Neutrophil (primary cell): ENCODE measurements at regions not wholly inside any gene's neighbourhood (a gene's known extent, or its start where the extent isn't known, plus 50 kb on each side); places are given as distances from the start of the nearest gene placed in this dataset.
"Not testable (repeated sequence)": the region's sequence is repeated elsewhere in the genome, so short reads cannot be mapped to it uniquely, and the experiment has no call there.

Experiments
- H3K27ac ChIP-seq: fragments of 200-600 bp; sonication (generic); 2 replicates; pipeline ENCODE4 v1.5.1; 2016; ENCODE audit warnings: mild to moderate bottlenecking, moderate library complexity
- H3K27me3 ChIP-seq: fragments of 200-600 bp; sonication (generic); 2 replicates; pipeline ENCODE4 v1.6.0; 2016; ENCODE audit warnings: mild to moderate bottlenecking
- H3K36me3 ChIP-seq: fragments of 200-600 bp; sonication (generic); 2 replicates; pipeline ENCODE4 v1.5.1; 2017
- H3K4me1 ChIP-seq, 2 experiments: fragments of 200-600 bp in 1 of 2; sonication (generic) in 1 of 2; 1 replicate in 1 of 2; 2 replicates in 1 of 2; pipeline versions ENCODE4 v1.5.1 to v1.6.1; 2013 to 2016; ENCODE audit warnings: low read depth in 1 of 2, low read length in 1 of 2, mild to moderate bottlenecking in 1 of 2, moderate library complexity in 1 of 2; ENCODE audit not compliant: control insufficient read depth in 1 of 2, insufficient read depth in 1 of 2
- H3K4me3 ChIP-seq, 2 experiments: fragments of 200-600 bp in 1 of 2; sonication (generic) in 1 of 2; 1 replicate in 1 of 2; 2 replicates in 1 of 2; pipeline ENCODE4 v1.5.1; 2013 to 2016; ENCODE audit warnings: low read depth in 1 of 2, low read length in 1 of 2, mild to moderate bottlenecking in 1 of 2, moderate library complexity in 1 of 2
- H3K9me3 ChIP-seq: fragments of 200-600 bp; sonication (generic); 2 replicates; pipeline ENCODE4 v1.5.1; 2016
- TF ChIP-seq, protein P1 (sequence below): fragments of 200-600 bp; sonication (generic); IDR thresholded peaks from 2 replicates; pipeline ENCODE4 v1.5.1; 2016; ENCODE audit warnings: antibody characterized with exemption

DNA sequence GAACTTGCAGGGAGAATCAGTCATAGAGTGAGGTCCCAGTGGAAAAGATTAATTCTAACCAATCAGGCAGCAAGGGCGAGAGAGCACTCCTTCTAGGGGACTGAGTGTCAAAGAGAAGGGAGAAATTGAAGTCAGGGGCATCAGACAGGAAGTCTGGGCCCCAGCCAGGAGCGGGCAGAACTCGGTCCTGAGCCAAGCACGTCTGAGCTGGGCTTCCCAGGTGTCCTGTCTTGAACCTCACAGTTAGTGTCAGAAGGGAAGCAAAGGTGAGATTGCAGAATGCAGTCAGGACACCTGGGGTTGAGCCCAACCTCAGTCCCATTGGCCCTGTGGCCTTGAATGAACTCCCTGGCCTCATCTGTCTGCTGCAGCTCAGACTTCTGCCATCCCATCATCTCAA is 220.9 kb downstream of the SMAD2 start:
- no peaks in the 10 kb centered on the region for H3K4me1 ChIP-seq
- H3K36me3 ChIP-seq: no peaks in the 10 kb centered on the region
- H3K27me3 ChIP-seq: no peaks in the 10 kb centered on the region
- H3K9me3 ChIP-seq: no peaks in the 10 kb centered on the region
- H3K27ac ChIP-seq: no peak overlapping the region
- TF ChIP-seq, protein P1, sequence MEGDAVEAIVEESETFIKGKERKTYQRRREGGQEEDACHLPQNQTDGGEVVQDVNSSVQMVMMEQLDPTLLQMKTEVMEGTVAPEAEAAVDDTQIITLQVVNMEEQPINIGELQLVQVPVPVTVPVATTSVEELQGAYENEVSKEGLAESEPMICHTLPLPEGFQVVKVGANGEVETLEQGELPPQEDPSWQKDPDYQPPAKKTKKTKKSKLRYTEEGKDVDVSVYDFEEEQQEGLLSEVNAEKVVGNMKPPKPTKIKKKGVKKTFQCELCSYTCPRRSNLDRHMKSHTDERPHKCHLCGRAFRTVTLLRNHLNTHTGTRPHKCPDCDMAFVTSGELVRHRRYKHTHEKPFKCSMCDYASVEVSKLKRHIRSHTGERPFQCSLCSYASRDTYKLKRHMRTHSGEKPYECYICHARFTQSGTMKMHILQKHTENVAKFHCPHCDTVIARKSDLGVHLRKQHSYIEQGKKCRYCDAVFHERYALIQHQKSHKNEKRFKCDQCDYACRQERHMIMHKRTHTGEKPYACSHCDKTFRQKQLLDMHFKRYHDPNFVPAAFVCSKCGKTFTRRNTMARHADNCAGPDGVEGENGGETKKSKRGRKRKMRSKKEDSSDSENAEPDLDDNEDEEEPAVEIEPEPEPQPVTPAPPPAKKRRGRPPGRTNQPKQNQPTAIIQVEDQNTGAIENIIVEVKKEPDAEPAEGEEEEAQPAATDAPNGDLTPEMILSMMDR: no peak
- no peak overlapping the region for H3K4me3 ChIP-seq

DNA sequence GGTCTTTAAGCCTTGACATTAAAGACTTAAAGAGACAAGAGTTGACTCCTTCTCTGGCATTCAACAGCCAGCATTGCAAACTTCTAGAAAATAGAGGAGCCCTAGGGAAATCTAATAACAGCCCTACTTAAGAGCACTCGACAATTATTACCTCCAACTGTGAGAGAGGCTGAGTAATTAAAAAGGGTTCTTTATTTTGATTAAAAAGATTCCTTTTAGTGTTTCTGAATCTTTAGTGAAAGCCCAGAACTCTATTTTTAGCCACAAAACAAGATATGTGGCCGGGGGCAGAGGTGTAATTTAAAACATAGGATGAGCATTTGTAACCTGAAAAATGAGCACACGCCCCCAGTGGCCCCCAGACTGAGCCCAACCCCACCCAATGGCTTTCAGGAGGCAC is 222.3 kb downstream of the SMAD2 start:
- TF ChIP-seq, protein P1: no peak
- no peak overlapping the region for H3K27ac ChIP-seq
- H3K4me1 ChIP-seq: no peaks in the 10 kb centered on the region
- H3K9me3 ChIP-seq: no peaks in the 10 kb centered on the region
- no peaks in the 10 kb centered on the region for H3K27me3 ChIP-seq
- no peak overlapping the region for H3K4me3 ChIP-seq
- no peaks in the 10 kb centered on the region for H3K36me3 ChIP-seq

DNA sequence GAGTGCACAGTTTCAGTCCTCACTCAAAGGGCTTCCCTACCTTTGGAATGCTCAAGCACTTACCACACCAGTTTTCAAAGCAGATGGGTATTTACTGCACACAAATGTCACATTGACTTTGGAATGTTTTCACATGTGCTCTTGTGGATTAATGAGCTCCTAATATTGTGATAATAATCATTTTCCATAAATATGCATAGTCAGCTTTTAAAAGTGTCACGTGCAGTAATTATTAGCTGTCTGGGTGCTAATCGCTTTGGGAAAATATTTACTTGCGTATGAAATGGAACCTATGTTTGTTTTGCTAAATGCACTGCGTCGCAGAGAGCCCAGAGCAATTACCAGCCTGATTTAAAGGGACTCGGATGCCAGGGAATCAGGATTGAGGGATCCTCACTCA is 229.3 kb downstream of the SMAD2 start:
- H3K4me3 ChIP-seq: no peak overlapping the region
- no peaks in the 10 kb centered on the region for H3K27me3 ChIP-seq
- TF ChIP-seq, protein P1: no peak
- no peaks in the 10 kb centered on the region for H3K9me3 ChIP-seq
- H3K4me1 ChIP-seq: no peaks in the 10 kb centered on the region
- H3K27ac ChIP-seq: no peak overlapping the region
- H3K36me3 ChIP-seq: no peaks in the 10 kb centered on the region

DNA sequence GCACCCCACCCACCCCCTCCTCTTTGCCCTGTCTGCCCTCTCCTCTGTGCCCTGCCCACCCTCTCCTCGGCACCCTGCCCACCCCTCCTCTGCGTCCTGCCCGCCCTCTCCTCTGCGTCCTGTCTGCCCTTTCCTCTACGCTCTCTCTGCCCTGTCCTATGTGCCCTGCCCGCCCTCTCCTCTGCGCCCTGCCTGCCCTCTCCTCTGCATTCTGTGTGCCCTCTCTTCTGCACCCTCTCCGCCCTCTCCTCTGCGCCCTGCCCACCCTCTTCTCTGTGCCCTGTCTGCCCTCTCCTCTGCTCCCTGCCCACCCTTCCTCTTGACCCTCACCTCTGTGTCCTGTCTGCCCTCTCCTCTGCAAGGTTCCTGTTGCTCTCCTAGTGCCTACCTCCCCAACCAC is 233.6 kb downstream of the SMAD2 start:
- Histone ChIP-seq H3K4me1 (no peaks in the 10 kb centered on the region), H3K36me3 (no peaks in the 10 kb centered on the region), H3K9me3 (no peaks in the 10 kb centered on the region), H3K27ac (no peak overlapping the region), H3K27me3 (peaks cover 8% of the 10 kb centered on the region), H3K4me3 (no peak overlapping the region)
- TF ChIP-seq, protein P1: no peak

DNA sequence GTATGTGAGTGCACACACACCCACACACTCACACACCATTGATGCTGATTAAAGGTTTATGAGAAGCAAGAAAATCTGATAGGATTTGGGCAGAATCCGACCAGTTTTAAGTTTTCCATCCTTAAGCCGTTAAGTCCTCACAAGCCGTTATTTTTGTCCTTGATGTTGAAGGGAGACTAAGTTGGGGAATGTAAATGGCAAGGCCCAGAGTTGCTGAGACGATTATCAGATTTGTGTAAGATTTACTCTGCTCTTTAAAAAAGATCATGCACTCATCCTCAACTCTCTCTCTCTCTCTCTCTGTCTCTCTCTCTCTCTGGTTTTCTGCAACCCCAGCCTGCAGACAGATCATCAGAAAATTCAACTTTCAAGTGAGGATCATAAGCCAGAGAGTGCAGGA is 238.8 kb downstream of the SMAD2 start:
- H3K9me3 ChIP-seq: no peaks in the 10 kb centered on the region
- TF ChIP-seq, protein P1: no peak
- peaks cover 8% of the 10 kb centered on the region for H3K27me3 ChIP-seq
- no peak overlapping the region for H3K27ac ChIP-seq
- H3K4me3 ChIP-seq: no peak overlapping the region
- no peaks in the 10 kb centered on the region for H3K4me1 ChIP-seq
- no peaks in the 10 kb centered on the region for H3K36me3 ChIP-seq

DNA sequence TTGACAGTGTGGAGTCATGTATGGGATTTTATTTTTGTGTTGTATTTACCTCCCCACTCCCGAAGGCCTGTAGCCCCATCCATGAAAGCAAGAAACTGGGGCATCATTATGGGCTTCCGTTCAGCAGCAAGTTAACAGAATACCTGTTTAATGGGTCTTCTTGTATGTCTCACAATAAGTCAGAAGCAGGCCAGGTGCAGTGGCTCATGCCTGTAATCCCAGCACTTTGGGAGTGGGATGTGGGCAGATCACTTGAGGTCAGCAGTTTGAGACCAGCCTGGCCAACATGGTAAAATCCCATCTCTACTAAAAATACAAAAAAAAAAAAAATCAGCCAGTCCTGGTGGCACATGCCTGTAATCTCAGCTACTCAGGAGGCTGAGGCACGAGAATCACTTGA is 239.7 kb downstream of the SMAD2 start:
- H3K27me3 ChIP-seq, H3K4me1 ChIP-seq, H3K9me3 ChIP-seq, H3K36me3 ChIP-seq, H3K4me3 ChIP-seq, H3K27ac ChIP-seq: not testable (repeated sequence)
